Gastrocnemius medialis (tissue), 4 donors: ENCODE measurements at regions not wholly inside any gene's neighbourhood (a gene's known extent, or its start where the extent isn't known, plus 50 kb on each side); places are given as distances from the start of the nearest gene placed in this dataset.

ENCODE experiments used
- POLR2A ChIP-seq, 2 donors: fragments of 450-650 bp; IDR thresholded peaks; one replicate each; pipeline ENCODE4 v1.6.1; 2017; ENCODE audit warnings: antibody characterized with exemption in 2 of 2, mild to moderate bottlenecking in 2 of 2, moderate library complexity in 2 of 2
- TF ChIP-seq, protein P1 (sequence below), 5 experiments: fragments of 450-650 bp in 3 of 5; fragments of 200-600 bp in 2 of 5; sonication (generic) in 2 of 5; IDR thresholded peaks in 4 of 5; conservative IDR thresholded peaks in 1 of 5; 1 replicate in 4 of 5; 2 replicates in 1 of 5; pipeline ENCODE4 v1.5.1; 2016 to 2019; ENCODE audit warnings: antibody characterized with exemption in 5 of 5, mild to moderate bottlenecking in 3 of 5, moderate library complexity in 3 of 5

GRCh38 chr3:103047640-103048039, 612.8 kb downstream of the ZPLD1 start:
- TF ChIP-seq, protein P1, sequence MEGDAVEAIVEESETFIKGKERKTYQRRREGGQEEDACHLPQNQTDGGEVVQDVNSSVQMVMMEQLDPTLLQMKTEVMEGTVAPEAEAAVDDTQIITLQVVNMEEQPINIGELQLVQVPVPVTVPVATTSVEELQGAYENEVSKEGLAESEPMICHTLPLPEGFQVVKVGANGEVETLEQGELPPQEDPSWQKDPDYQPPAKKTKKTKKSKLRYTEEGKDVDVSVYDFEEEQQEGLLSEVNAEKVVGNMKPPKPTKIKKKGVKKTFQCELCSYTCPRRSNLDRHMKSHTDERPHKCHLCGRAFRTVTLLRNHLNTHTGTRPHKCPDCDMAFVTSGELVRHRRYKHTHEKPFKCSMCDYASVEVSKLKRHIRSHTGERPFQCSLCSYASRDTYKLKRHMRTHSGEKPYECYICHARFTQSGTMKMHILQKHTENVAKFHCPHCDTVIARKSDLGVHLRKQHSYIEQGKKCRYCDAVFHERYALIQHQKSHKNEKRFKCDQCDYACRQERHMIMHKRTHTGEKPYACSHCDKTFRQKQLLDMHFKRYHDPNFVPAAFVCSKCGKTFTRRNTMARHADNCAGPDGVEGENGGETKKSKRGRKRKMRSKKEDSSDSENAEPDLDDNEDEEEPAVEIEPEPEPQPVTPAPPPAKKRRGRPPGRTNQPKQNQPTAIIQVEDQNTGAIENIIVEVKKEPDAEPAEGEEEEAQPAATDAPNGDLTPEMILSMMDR (IDR thresholded peaks at IDR 0.05 in 4 of 5, conservative IDR thresholded peaks at IDR 0.05 in 1 of 5), result no peak
- TF ChIP-seq POLR2A (IDR thresholded peaks at IDR 0.05), result no peak
